ENCODE measurements at regions not wholly inside any gene's neighbourhood (a gene's known extent, or its start where the extent isn't known, plus 50 kb on each side); places are given as distances from the start of the nearest gene placed in this dataset.

GRCh38 chr4:12084690-12085089 lies 656.0 kb upstream of the HS3ST1 start:
- Histone ChIP-seq H3K9me1 (ENCODE audit: insufficient read depth, low read length) (no peaks in the 10 kb centered on the region), H3K4me3 (ENCODE audit: insufficient read depth, low read depth, low read length) (no peak overlapping the region), H3K79me1 (ENCODE audit: low read depth in 1 of 2, low read length in 2 of 2) (no peaks in the 10 kb centered on the region), H4K91ac (ENCODE audit: insufficient read depth, low read depth, low read length) (no peak overlapping the region), H3K9me3 (ENCODE audit: control insufficient read depth, insufficient read depth, low read length) (peaks cover 2% of the 10 kb centered on the region; the same call in 1 of the 2 replicates), H3K4ac (ENCODE audit: low read depth, low read length) (no peak overlapping the region), H3K36me3 (ENCODE audit: control insufficient read depth, insufficient read depth, low read length) (no peaks in the 10 kb centered on the region), H3K27me3 (ENCODE audit: control insufficient read depth, insufficient read depth, low read length) (no peaks in the 10 kb centered on the region), H3K14ac (replicated peaks; ENCODE audit: low read depth, low read length) (no peak overlapping the region), H2BK15ac (ENCODE audit: low read depth, low read length) (no peak overlapping the region), H3K4me2 (ENCODE audit: low read depth, low read length) (no peak overlapping the region), H2BK20ac (ENCODE audit: low read depth, low read length) (no peak overlapping the region), H2BK5ac (ENCODE audit: low read depth, low read length, poor library complexity, severe bottlenecking) (no peak overlapping the region), H2AK5ac (ENCODE audit: low read depth, low read length) (no peak overlapping the region), H4K8ac (ENCODE audit: low read depth in 2 of 2, low read length in 2 of 2) (no peak overlapping the region), H3K18ac (ENCODE audit: low read depth, low read length) (no peak overlapping the region), H2AFZ (replicated peaks; ENCODE audit: low read length, poor library complexity) (no peak overlapping the region), H2AK9ac (replicated peaks; ENCODE audit: low read depth, low read length, poor library complexity) (no peak overlapping the region), H3K9ac (ENCODE audit: low read depth, low read length) (no peak overlapping the region), H3K56ac (ENCODE audit: extremely low read depth, insufficient read depth, low read length) (no peak overlapping the region), H3K4me1 (ENCODE audit: control insufficient read depth, insufficient read depth, low read length) (no peaks in the 10 kb centered on the region), H3K23ac (ENCODE audit: low read depth, low read length) (no peak overlapping the region), H3K27ac (ENCODE audit: insufficient read depth, low read length) (no peak overlapping the region), H2BK120ac (ENCODE audit: low read depth, low read length) (no peak overlapping the region), H4K20me1 (ENCODE audit: insufficient read depth, low read length) (no peaks in the 10 kb centered on the region), H4K5ac (ENCODE audit: low read depth, low read length) (no peak overlapping the region)
- POLR2A ChIA-PET (ENCODE audit: unreplicated experiment): no interaction called here
- TF ChIP-seq RAD21 (IDR thresholded peaks at IDR 0.05; ENCODE audit: low read length): no peak
- no peak for TF ChIP-seq CTCF (conservative IDR thresholded peaks at IDR 0.05; ENCODE audit: low read depth, low read length)
- TF ChIP-seq CEBPB (IDR thresholded peaks at IDR 0.05; ENCODE audit: low read depth, low read length): no peak
- TF ChIP-seq, protein P1, sequence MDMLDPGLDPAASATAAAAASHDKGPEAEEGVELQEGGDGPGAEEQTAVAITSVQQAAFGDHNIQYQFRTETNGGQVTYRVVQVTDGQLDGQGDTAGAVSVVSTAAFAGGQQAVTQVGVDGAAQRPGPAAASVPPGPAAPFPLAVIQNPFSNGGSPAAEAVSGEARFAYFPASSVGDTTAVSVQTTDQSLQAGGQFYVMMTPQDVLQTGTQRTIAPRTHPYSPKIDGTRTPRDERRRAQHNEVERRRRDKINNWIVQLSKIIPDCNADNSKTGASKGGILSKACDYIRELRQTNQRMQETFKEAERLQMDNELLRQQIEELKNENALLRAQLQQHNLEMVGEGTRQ (IDR thresholded peaks at IDR 0.05; ENCODE audit: low read depth, low read length): no peak
- no peak for TF ChIP-seq CHD1 (IDR thresholded peaks at IDR 0.05; ENCODE audit: low read depth, low read length)
- no peak for TF ChIP-seq POLR2A (IDR thresholded peaks at IDR 0.05; ENCODE audit: low read depth, low read length)
- no peak for TF ChIP-seq RFX5 (IDR thresholded peaks at IDR 0.05; ENCODE audit: low read depth, low read length)
- TF ChIP-seq NFE2L2 (IDR thresholded peaks at IDR 0.05; ENCODE audit: low read depth, low read length): no peak
- no peak for TF ChIP-seq FOS (IDR thresholded peaks at IDR 0.05; ENCODE audit: low read depth, low read length)
- intact Hi-C loops (cut with micrococcal nuclease) (no loop called here), in situ Hi-C loops (cut with MboI; ENCODE audit: low sequenced_read_pairs) (no loop called here), dilution Hi-C loops (cut with HindIII; ENCODE audit: low sequenced_read_pairs, unreplicated experiment) (no loop called here)
- CTCF ChIA-PET: no interaction called here
- BruUV-seq (replicated peaks): no TSS peak
- DNase-seq (no peak), ATAC-seq (ENCODE audit: low read depth) (no peak)
- WGBS, 2 experiments (ENCODE audit: extremely low coverage in 2 of 2, insufficient read length in 1 of 2): 0 to 100% methylated on average over 1 of the region's 5 CpGs
